Renal cortex interstitium (tissue), 11 donors: ENCODE measurements at regions not wholly inside any gene's neighbourhood (a gene's known extent, or its start where the extent isn't known, plus 50 kb on each side); places are given as distances from the start of the nearest gene placed in this dataset.
A peak's percentile ranks its signal among the peaks of the same experiment; 100 is the strongest.

ENCODE experiments used
- DNase-seq, 11 donors: peaks; one replicate each; pipeline ENCODE4 v3.0.0-alpha.2; 2013; ENCODE audit warnings: low read depth in 9 of 11, low spot score in 4 of 11; ENCODE audit errors: extremely low read depth in 1 of 11

GRCh38 chr2:173419506-173419905, 64.8 kb downstream of the CDCA7 start:
- DNase-seq: no peak

DNA sequence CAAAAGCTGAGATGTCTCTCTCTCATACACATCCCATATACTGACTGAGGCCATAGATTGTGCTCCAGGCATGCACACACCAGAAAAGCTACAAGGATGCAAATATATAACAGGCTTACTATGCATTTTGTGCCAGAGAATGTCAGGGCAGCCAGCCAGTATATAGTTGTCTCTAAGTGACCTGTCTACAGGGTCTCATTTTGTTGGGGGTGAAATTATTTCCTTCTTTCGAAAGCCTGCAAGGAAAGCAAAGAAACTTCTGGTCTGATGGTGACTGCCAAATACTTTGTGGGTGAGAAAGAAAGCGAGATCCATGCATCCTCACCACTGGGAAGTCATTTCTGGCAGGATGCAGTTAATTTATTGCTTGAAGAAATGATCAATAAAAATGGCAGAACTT, 70.2 kb downstream of the CDCA7 start:
- no peak for DNase-seq

- no peak for DNase-seq
These were observed 73.4 kb downstream of the CDCA7 start for GRCh38 chr2:173427887-173428668.

- DNase-seq: no peak
These were observed 76.5 kb downstream of the CDCA7 start for GRCh38 chr2:173431191-173431590.

GRCh38 chr2:173432049-173432754, 77.5 kb downstream of the CDCA7 start:
- no peak for DNase-seq

GRCh38 chr2:173434762-173435569, 80.3 kb downstream of the CDCA7 start:
- no peak for DNase-seq

- no peak for DNase-seq
These were observed 80.9 kb downstream of the CDCA7 start for GRCh38 chr2:173435574-173435973.

GRCh38 chr2:173436088-173436487, 81.4 kb downstream of the CDCA7 start:
- DNase-seq: no peak

DNA sequence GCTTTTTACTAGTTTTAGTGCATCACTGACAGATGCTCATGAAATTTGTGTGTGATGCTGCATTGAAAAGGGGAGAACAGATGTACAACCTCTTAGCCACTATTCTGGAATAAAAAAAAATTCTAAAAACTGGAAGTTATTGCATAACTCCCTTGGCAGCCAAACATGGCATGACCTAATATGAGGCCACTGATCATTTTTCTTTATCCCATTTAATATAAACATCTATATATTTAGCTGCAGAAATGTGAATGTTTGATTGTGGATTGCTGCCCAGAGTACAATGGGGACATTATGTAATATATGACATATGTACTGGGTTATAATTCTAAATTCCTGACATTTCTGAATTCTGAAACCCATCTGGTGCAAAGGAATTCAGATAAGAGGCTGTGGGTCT, 86.5 kb downstream of the CDCA7 start:
- no peak for DNase-seq

DNA sequence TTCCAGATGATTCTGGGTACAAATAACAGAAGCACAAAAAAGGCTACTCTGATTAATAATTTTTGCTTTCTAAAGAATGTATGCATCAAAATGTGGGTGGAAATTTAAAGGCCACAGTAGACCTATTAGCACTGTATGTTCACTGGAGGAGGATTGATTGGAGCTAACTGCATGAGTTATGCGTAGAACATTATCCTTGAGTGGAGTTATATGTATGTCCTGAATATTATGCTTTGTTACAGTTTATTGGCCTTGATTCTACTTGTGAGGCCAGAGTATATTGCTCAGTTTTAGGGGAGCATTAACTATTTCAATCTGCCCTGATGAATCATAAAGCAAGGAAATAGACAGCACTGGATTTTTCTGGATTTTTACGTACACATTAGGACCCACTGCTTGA, 87.9 kb downstream of the CDCA7 start:
- DNase-seq: no peak

- DNase-seq: no peak
These were observed 92.0 kb downstream of the CDCA7 start for GRCh38 chr2:173446722-173447121.

- peak; percentile 42 to 74 (median 53) for DNase-seq
These were observed 94.3 kb downstream of the CDCA7 start for GRCh38 chr2:173448938-173449471.

GRCh38 chr2:173451118-173451517, 96.4 kb downstream of the CDCA7 start:
- no peak for DNase-seq

- DNase-seq: no peak
These were observed 97.3 kb downstream of the CDCA7 start for GRCh38 chr2:173451941-173452340.

GRCh38 chr2:173452416-173452815, 97.7 kb downstream of the CDCA7 start:
- DNase-seq: no peak

GRCh38 chr2:173456960-173457359, 102.3 kb downstream of the CDCA7 start:
- DNase-seq: no peak

DNA sequence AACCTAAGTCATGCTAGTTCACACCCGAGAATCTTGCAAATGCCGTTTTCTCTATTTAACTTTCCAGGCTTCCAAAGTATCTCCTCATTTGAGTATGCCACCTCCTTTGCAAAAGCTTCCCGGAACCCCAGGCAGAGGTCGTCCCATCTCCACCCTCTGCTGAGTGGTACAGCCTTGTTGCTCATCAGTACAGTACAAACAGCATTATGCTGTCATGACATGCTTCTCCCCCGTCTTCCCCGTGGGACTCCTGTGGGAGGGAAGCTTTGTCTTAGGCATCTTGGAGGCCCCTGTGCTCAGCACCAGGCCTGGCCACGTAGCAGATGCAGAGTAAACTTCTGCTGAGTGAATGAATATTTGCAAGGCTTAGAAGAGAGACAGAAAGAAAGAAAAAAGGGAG, 102.7 kb downstream of the CDCA7 start:
- no peak for DNase-seq

- no peak for DNase-seq
These were observed 104.5 kb downstream of the CDCA7 start for GRCh38 chr2:173458991-173459780.
